ENCODE measurements at regions not wholly inside any gene's neighbourhood (a gene's known extent, or its start where the extent isn't known, plus 50 kb on each side); places are given as distances from the start of the nearest gene placed in this dataset.

DNA sequence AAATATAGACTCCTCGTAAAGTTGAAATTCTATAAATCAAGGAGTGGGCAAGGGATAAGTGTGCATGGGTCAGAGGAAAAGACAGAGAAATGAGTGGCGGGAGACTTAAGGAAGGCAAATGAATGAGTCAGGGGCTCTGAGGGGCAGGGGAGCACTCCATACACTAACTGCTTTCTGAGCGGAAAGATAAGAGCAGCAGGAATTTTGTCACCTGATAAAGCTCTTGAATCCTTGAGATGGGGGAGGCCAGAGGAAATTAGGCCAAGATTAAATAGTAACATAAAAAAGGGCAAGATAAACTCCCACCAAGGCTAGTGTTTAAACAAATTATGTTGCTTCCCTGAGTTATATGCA lies 191.0 kb upstream of the S1PR3 start:
- no peak for TF ChIP-seq MAX (IDR thresholded peaks at IDR 0.05)
- no peak for TF ChIP-seq CTCF (IDR thresholded peaks at IDR 0.05; ENCODE audit: low read depth, low read length, missing input control)
- TF ChIP-seq EGR1 (IDR thresholded peaks at IDR 0.05; ENCODE audit: low read depth in 2 of 2), result no peak
- TF ChIP-seq HNF4A (conservative IDR thresholded peaks at IDR 0.05), result no peak
- TF ChIP-seq TAF1 (conservative IDR thresholded peaks at IDR 0.05), result no peak
- no peak for TF ChIP-seq JUND (IDR thresholded peaks at IDR 0.05)
- no peak for TF ChIP-seq RAD21 (IDR thresholded peaks at IDR 0.05)
- no peak for TF ChIP-seq YY1 (IDR thresholded peaks at IDR 0.05)
- TF ChIP-seq HNF4G (IDR thresholded peaks at IDR 0.05), result no peak
- TF ChIP-seq, protein P1, sequence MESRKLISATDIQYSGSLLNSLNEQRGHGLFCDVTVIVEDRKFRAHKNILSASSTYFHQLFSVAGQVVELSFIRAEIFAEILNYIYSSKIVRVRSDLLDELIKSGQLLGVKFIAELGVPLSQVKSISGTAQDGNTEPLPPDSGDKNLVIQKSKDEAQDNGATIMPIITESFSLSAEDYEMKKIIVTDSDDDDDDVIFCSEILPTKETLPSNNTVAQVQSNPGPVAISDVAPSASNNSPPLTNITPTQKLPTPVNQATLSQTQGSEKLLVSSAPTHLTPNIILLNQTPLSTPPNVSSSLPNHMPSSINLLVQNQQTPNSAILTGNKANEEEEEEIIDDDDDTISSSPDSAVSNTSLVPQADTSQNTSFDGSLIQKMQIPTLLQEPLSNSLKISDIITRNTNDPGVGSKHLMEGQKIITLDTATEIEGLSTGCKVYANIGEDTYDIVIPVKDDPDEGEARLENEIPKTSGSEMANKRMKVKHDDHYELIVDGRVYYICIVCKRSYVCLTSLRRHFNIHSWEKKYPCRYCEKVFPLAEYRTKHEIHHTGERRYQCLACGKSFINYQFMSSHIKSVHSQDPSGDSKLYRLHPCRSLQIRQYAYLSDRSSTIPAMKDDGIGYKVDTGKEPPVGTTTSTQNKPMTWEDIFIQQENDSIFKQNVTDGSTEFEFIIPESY (IDR thresholded peaks at IDR 0.05), result no peak
- TF ChIP-seq FOXA1 (IDR thresholded peaks at IDR 0.05), result no peak
- TF ChIP-seq, protein P2, sequence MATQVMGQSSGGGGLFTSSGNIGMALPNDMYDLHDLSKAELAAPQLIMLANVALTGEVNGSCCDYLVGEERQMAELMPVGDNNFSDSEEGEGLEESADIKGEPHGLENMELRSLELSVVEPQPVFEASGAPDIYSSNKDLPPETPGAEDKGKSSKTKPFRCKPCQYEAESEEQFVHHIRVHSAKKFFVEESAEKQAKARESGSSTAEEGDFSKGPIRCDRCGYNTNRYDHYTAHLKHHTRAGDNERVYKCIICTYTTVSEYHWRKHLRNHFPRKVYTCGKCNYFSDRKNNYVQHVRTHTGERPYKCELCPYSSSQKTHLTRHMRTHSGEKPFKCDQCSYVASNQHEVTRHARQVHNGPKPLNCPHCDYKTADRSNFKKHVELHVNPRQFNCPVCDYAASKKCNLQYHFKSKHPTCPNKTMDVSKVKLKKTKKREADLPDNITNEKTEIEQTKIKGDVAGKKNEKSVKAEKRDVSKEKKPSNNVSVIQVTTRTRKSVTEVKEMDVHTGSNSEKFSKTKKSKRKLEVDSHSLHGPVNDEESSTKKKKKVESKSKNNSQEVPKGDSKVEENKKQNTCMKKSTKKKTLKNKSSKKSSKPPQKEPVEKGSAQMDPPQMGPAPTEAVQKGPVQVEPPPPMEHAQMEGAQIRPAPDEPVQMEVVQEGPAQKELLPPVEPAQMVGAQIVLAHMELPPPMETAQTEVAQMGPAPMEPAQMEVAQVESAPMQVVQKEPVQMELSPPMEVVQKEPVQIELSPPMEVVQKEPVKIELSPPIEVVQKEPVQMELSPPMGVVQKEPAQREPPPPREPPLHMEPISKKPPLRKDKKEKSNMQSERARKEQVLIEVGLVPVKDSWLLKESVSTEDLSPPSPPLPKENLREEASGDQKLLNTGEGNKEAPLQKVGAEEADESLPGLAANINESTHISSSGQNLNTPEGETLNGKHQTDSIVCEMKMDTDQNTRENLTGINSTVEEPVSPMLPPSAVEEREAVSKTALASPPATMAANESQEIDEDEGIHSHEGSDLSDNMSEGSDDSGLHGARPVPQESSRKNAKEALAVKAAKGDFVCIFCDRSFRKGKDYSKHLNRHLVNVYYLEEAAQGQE (IDR thresholded peaks at IDR 0.05), result no peak
- TF ChIP-seq, protein P3, sequence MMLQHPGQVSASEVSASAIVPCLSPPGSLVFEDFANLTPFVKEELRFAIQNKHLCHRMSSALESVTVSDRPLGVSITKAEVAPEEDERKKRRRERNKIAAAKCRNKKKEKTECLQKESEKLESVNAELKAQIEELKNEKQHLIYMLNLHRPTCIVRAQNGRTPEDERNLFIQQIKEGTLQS (IDR thresholded peaks at IDR 0.05), result no peak

Data from liver (tissue), 3 donors.